NCI-H1105 (cell line): ENCODE measurements at regions not wholly inside any gene's neighbourhood (a gene's known extent, or its start where the extent isn't known, plus 50 kb on each side); places are given as distances from the start of the nearest gene placed in this dataset.

Experiments used
- DNase-seq: peaks from one replicate; lab custom pipeline; 2025; lab: John Stamatoyannopoulos, UW

DNA sequence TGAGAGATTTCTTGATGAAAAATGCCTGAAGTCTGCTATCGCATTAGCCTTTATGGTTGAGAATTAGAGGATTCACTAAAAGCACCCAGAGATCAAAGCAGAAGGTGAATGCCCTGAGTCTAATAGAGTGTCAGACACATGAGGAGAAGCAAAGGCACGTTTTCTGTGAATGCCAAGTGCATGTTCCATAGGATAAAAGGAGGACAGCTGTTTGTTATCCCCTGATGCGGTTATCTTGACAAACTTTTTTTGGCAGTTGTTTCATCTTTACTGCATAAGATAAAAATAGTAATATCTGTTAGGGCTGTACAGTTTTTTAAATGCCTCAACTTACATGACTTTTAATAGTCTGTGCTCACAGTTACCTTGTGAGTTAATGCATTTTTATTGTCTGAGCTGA is 65.3 kb upstream of the CD96 start:
- no peak for DNase-seq

DNA sequence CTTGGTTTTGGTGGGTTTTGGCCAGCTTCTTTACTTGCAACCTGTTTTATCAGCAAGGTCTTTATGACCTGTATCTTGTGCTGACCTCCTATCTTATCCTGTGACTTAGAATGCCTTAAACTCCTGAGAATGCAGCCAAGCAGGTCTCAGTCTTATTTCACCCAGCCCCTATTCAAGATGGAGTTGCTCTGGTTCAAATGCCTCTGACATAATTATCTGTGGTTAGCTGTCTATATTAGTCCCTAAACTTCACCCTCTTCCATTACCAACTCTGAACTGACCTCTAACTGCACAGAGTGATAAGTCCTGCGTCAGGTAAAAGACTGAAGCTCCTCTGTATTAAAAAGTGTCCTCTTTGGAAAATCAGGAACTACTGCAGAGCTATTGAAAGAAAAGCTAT is 61.9 kb upstream of the CD96 start:
- DNase-seq = no peak

DNA sequence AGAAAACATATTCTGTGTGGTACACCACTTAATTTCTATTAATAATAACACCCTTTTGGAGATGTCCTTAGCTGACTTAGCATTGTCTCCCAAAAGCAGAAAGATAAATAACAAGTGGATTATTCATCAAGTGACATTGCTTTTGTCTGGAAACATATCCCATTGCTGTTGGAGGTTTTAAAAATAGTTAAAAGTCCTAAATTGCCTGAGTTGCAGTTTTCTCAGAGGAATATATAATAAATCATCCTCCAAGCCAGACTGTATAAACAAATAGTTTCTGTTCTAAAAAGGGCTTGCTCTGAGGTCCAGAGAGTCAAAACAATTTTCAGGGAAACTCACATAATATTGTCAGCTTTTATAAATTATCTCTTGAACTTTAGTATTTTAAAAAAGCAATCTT is 60.4 kb upstream of the CD96 start:
- no peak for DNase-seq

DNA sequence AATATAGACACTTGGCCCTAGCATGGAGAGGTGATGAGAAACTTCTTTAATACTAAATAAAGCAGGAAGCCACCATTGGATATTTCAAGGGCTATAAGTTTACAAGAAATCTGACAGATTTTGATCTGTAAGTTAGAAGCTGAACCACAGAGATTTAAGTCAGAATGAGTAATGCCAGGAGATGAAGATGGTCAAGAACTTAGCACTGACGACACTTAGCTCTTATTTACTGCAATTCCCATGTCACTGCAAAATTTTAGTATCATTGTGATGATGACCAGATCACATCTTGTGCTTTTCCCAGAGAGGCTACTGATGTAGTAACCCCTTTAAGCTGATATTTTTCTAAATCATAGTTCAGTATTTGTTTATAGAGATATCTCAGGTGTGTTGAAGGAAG is 59.4 kb upstream of the CD96 start:
- DNase-seq = no peak

DNA sequence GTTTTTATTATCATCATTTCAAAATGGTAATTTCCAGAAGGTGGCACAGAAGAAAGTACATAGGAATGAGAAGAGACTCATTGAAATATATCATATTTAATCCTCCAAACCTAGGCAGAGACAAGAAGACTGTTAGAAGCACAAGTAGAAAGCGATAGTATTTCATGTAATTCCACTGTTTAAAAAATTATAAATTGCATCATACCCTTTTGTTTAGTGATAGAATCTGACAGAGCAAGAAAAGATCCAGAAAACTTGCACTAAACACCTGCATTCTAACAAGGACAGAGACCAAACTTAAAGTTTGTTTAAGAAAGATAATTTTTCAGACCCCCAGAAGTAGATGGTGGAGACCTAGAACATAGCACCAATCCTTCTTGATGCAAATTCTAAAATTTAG is 56.9 kb upstream of the CD96 start:
- no peak for DNase-seq
